GM21515 (cell line): ENCODE measurements at regions not wholly inside any gene's neighbourhood (a gene's known extent, or its start where the extent isn't known, plus 50 kb on each side); places are given as distances from the start of the nearest gene placed in this dataset.

Experiments used
- ATAC-seq: cut with Tn5 transposase; IDR thresholded peaks from one replicate; pipeline ENCODE4 v1.9.1; 2021; ENCODE audit not compliant: unreplicated experiment

DNA sequence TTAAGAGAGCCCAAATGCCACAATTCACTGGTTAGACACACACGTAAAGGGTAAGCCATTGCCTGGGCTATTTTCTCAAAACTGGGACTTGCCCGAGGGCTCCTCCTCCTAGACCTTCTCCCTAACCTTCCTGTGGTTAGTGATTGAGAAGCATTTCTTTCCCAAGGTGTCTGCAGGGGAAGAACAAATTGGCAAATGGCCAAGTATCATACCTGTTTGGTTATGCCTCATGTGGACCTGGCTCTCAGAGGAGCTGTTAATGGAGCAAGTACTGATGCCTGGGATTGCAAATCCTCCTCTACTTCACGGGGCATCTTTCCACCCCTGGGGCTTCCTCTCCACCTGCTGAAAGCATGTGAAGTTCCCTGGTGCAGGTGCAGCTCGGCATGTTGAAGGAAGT lies 187.5 kb upstream of the CYRIA start:
- ATAC-seq: no peak

DNA sequence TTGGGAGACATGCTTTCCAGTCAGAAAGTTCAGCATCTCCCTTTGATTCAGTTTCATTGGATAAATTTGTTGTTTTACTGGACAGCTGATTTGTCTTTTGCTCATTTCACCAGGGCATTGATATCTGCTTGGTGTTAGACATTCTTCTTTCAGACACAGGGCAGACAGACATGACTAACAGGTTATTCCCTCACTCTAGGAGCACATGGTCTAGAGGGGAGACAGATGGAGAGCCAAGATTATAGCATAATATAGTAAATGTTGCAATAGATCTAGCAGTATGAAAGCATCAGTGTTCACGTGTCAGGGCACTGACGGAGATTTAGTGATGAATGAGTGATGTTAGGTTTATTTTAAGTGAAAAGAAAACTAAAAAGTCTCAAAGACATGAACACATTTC lies 187.0 kb upstream of the CYRIA start:
- ATAC-seq: no peak

DNA sequence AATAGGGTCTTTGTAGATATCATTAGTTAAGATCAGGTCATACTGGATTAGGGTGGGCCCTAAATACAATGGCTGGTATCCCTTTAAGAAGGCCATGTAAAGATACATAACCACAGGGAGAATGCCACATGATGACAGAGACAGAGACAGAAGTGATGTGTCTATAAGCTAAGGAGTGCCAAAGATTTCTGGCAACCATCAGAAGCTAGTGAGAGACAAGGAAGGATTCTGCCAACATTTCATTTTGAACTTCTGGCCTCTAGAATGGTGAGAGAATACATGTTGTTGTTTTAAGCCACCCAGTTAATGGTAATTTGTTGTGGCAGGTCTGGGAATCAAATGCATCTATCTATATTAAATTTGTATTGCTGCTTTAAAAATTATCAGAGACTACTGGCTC lies 185.5 kb upstream of the CYRIA start:
- no peak for ATAC-seq

DNA sequence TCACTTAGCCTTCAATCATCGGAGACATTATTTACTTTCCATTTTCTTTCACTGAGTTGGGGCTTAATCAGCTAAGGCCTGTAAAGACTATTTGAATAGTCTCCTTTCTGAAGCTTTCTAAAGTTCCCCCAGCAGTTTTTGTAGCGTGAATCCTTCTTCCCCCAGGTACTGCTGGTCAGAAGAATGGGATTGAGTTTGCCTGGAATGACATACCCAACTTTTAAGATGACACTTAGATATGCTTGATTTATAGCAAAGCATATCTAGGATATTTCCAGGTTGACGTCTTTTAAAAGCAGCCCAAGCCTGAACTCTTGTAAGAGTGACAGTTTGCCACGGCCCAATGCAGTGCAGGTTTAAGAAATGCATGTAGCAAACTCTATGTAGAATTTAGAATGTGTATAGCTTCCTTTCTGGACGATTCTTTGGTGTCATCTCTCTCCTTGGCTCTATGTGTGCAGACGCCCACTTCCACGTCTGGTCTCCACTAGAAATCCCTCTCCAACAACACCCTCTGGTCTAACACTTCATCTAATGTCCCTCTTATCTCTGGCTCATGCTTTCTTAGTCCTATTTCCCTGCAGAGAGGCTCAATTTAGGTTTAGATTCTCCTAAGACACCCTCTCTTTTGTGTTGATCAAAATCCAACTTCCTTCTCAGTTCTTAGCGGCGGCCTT lies 175.0 kb upstream of the CYRIA start:
- ATAC-seq: no peak

DNA sequence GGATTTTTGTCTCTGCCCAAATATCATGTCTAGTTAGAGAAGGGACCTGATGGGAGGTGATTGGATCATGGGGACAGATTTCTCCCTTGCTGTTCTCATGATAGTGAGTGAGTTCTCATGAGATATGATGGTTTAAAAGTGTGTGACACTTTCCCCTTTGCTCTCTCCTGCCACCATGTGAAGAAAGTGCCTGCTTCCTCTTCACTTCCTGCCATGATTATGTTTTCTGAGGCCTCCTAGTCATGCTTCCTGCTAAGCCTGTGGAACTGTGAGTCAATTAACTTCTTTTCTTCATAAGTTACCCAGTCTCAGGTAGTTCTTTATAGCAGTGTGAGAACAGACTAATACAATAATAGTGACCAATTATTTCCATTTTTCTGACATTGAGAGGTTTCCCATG lies 167.3 kb upstream of the CYRIA start:
- no peak for ATAC-seq

DNA sequence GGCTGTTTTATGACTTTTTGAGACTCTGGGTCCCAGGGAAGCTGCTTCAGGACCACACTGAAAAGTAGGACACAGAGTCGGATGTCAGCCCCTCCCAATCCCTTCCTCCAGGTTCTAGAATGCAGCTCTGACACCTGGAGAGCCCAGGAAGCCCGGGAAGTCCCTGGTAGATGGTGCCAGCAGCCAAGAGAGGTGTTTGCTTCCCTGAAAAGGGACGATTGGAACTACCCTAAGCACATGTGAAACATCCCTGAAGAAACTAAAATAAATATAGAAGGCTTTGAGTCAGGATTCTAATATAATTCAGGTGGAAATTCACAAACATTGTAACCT lies 163.2 kb upstream of the CYRIA start:
- ATAC-seq: no peak

DNA sequence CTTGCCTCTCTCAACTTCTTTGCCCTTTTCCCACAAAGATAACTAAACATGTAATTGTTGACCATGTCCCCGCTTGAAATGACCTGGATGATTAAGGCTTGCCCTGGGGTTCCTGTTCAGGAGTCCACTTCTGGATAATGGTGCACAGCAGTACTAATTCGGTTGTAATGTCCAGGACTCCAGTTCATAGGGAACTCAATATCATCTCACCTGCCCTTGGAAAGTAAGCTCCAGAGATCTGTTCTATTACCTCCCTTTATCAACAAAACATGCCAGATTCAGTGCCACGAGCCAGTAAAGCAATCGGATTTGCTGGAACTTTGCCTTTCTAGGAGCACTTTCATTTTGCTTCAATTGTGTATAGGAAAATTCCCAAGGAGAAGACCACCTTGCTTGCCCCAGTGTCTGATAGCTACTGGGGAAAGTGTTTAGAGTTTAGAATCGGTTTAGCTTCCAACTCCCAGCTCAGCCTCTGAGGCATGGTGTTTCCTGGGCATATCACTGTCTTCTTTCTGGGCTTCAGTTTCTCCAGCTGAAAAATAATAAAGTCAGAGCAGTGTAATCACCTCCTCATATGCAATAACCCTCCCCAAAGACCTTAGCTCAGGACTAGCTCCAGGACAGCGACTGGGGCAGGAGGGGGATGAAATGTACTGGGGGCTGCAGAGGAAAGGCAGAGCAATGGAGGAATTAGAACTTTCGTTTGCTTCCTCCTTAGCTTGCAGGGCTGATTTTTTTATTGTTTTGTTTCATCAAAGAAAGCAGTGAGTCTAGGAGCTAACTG lies 162.6 kb upstream of the CYRIA start:
- ATAC-seq: no peak

DNA sequence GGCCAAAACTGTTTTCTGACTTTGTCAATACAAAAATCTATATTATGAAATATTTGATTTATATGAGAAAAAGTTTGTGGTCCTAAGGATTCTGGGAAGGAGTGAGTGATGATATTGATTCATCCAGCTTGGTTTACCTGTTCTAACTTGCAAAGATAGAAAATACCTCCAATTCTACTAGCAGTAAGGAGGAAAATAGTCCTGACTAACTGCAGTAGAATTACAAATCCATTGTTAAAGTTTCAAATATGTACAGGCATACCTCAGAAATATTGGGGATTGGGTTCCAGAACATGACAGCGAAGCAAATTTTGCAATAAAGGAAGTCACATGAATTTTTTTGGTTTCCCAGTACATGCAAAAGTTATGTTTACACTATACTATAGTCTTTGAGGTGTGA lies 158.8 kb upstream of the CYRIA start:
- ATAC-seq: no peak

DNA sequence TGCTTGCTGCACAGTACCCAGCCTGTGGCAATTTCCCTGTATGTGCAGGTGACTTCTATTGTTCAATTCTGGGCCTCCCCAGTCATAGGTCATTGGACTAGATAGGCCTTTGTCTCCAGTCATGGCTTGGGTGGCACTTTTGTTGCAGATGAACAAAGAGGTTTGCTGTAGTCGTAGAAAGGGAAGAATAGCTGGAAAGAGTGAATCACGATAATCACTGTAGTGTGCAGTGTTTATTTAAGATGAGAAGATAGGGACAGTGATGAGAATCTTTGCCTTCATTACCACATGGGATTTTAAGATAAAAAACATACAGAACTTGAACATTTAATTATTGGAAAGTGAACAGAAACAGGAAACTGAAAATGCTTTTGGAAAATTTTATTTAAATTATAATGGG lies 156.1 kb upstream of the CYRIA start:
- ATAC-seq: no peak

DNA sequence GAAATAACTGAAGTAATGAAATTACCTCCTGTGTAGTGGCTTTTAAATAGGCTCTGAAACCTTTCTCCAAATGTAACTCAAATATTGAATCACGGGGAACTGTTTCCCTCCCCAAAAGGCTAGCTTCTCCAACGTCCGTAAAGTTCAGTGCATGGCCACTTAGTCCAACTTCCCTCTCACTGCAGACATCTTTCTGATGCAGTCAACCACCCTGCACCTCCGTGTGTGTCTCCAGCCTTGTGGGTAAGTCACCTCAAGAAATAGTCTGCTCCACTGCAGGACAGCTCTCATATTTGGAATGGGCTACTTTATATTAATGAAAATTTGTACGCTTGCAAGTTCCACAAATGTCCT lies 152.5 kb upstream of the CYRIA start:
- no peak for ATAC-seq

DNA sequence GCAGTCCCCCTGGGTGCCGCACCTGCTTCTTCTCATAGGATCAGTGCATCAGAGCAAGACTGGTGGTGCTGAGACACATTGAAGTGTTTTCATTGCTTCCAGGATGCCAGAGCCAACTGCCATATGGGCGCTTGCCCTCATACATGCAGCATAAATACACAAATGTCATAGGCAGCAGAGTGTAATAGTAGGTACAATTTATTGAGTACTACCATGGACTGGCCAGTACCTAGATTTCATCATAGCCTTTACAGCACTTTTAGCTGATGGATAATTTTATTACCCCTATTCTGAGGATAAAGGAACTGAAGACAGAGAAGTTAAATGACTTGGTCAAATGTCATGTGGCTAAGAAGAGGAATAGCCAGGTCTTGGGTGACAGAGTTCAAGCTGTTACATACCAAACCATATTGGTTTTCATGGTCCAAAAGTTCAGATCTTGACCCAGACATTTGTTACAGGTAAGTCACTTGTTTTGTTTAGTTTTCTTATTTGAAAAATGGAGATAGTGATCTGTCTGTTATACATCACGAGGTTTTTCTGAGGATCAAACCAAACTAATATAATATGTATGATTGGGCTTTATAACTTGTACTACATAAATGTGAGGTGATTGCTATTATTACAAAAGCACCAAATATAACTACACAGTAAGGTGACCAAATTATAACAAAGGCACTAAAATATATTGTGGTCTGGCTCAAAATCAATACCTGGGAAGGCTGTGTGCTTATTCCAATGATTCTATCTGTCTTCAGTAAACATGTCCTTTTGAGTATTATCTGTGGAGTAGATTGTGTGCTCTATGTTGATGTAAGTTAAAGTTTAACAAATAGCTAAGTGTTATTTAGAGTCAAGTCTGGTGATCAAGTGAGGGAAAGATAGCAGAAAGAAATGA lies 151.9 kb upstream of the CYRIA start:
- ATAC-seq: no peak

DNA sequence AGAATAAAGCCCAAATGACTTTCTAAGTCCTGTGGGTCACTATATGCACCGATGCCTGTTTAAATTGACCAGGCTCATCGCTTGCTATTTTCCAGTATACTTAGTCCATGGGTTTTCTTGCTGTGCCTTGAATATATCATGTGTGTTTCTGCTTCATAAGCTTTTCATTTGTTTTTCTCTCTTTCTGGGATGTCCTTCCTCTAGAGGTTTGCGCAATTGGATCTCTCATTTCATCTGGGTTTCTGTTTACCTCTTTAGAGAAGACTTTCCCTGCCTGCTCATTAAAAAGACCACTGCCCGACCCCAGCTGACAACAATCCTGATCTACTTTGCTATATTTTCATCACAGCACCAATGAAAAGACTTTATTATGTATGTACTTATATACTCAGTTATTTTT lies 150.9 kb upstream of the CYRIA start:
- no peak for ATAC-seq

DNA sequence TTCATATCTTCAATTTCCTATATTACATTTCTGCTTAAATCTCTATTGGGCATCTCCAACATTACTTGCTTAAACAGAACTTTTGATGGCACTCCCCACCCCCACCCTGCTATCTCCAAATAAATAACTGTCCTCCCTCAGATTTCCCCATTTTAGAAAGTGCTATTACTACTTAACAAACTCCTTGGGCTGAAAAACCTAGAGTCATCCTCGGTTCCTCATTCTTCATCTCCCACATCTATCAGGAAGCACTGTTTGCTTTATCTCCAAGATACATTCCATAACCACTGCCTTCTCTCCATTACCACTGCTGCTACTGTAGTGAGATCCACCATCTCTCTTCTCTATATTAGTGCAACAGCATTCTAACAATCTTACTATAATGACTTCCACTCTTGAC lies 150.4 kb upstream of the CYRIA start:
- no peak for ATAC-seq

DNA sequence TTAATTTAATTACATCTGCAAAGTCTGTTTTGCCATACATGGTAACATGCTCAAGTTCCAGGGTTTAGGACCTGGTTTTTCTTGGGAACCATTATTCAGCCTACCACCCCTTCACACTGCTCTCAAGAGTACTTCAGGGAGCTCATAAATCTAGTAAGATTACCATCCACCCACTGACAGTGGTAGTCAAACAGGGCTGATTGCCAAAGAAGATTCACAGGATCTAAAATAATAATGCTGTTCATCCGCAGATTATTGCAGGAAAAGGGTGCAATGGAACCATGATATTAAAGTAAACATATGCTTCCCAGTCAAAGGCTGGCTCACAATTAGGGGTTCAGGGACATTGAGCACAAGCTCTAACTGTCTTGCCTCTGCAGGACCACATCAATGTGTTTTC lies 148.0 kb upstream of the CYRIA start:
- no peak for ATAC-seq

DNA sequence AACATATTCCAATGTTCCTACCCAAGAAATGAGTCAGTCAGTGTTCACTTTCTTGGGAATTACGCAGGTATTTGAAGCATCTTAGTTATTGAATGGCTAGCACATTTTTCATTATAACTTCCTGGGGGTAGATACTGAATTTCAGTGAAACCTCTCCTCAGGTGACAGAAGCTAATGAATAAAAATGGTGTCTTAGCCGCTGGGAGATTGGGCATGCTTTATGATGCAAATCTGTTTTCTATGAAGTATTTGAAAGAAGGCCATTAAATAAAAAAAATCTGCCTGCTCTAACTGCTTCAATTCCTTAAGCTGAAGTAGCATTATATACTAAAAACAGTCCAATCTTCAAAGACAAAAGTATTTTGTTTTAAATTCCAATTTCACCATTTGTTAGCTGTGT lies 132.8 kb upstream of the CYRIA start:
- no peak for ATAC-seq

DNA sequence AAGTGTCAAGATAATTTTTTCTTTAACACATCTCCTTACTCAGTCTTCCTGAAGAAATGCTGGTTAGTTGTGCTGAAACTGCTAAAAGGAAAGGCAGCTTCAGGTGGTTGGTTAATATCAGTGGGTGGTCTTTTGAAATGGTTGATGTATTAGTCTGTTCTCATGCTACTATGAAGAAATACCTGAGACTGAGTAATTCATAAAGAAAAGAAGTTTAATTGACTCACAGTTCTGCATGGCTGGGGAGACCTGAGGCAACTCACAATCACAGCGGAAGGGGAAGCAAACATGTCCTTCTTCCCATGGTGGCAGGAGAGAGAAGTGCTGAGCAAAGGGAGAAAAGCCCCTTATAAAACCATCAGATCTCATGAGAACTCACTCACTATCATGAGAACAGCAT lies 125.9 kb upstream of the CYRIA start:
- no peak for ATAC-seq

DNA sequence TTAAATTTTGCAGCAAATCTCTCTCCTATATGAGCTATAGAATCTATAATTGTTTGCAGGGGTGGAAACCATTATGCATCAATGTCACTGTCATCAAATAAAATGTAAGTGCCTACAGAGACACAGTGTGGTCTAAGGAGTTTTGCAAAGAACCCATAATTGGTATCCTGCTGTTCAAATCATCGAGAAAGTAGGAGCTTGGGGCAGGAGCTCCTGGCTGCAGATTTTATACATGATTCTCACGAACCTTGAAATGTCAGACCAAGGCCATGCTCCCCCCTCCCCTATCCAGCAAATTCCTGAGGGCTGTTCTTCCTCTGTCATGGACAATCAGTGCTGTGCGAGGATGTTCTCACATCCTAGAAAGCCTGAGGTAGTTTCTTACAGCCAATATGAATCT lies 119.5 kb upstream of the CYRIA start:
- ATAC-seq: no peak

DNA sequence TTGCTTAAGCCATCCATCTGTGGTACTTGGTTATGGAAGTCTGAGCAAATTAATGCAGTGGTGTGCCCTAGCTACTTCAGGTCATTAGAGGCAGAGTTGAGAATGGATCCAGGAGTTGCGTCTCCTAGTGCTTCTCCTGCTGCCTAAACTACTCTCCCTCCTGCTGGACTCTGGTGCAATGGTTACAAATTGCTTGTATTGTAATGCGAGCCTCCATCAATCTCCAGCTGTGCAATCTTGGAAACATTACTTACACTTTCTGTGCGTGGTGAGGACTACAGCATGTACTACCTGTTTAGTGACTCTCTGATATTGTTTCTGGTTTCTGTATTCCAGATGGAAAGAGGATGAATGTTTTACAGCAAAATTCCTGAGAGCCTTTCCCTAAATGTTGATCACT lies 119.0 kb upstream of the CYRIA start:
- ATAC-seq: no peak

DNA sequence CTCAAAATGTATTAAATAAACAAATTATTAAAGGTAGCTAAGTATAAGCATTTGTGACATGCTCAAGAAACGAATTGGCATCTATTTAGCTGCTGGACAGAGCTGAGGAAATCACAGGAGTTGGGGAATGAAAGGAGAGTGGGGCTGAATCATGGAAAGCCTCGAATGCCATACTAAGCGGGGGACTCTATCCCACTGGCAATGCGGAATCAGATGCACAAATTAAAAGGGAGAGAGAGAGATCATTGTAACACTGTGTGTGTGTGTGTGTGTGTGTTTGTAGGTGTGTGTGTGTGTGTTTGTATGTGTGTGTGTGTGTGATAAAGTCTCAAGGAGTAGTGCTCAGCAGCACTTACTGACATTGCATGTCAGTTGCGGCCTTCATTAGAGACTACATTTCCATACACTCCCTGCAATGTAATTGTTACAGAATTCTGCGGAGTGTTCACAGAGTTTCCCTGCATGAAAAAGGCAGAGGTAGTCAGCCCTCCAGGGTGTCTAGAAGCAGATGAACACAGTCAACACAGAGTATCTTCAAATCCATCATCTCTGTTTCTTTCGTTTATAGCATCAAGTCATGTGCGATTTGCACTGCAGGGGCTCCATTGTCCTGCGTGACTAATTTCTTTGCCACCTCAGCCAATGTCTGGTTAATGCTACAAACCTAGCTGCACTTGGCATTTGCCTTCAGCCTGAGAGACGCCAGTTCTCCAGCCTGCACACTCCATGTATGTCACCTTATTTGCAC lies 111.7 kb upstream of the CYRIA start:
- no peak for ATAC-seq

DNA sequence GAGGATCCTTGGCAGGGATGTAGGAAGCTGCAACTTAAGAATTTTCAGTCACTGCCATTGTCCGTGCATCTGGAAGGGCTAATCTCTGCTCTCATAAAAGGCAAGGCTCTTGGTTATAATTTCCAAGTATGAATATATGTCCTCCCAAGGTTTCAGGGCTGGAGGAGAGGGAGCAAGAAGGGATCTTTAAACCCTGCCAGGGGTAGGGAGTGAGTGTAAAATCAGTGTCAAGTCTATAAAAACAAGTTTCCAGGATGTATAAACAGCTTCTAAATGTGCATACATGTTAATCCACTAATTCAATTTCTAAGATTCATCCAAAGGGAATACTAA lies 110.2 kb upstream of the CYRIA start:
- no peak for ATAC-seq
